ENCODE measurements at regions not wholly inside any gene's neighbourhood (a gene's known extent, or its start where the extent isn't known, plus 50 kb on each side); places are given as distances from the start of the nearest gene placed in this dataset.
A peak's percentile ranks its signal among the peaks of the same experiment; 100 is the strongest.

DNA sequence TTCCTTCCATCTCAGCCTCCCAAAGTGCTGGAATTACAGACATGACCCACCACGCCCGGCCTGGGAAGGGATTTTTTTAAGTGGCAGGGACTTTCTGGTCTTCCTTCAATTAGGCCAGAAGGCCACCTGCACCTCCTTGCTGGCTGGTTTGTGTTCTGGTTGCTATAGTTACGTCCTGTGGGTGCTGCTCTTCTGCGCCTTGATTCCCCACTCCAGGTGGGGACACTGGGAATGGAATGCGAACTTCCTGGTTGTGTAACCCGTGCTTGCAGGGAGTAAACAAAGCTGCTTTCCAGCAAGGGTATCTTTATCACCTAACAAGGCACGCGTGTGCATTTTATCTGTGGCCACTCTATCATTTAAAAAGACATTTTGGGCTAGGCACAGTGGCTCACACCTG lies 117.7 kb downstream of the PLEKHG1 start:
- H3K36me3 ChIP-seq, result no peaks in the 10 kb centered on the region
- H3K27me3 ChIP-seq, result no peaks in the 10 kb centered on the region
- no peak overlapping the region for H3K27ac ChIP-seq
- intact Hi-C loops (cut with DNase I), result no loop called here
- DNase-seq, result no peak
- H3K9me3 ChIP-seq, result no peaks in the 10 kb centered on the region
- TF ChIP-seq, protein P1, sequence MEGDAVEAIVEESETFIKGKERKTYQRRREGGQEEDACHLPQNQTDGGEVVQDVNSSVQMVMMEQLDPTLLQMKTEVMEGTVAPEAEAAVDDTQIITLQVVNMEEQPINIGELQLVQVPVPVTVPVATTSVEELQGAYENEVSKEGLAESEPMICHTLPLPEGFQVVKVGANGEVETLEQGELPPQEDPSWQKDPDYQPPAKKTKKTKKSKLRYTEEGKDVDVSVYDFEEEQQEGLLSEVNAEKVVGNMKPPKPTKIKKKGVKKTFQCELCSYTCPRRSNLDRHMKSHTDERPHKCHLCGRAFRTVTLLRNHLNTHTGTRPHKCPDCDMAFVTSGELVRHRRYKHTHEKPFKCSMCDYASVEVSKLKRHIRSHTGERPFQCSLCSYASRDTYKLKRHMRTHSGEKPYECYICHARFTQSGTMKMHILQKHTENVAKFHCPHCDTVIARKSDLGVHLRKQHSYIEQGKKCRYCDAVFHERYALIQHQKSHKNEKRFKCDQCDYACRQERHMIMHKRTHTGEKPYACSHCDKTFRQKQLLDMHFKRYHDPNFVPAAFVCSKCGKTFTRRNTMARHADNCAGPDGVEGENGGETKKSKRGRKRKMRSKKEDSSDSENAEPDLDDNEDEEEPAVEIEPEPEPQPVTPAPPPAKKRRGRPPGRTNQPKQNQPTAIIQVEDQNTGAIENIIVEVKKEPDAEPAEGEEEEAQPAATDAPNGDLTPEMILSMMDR (IDR thresholded peaks at IDR 0.05), result no peak
- TF ChIP-seq POLR2A (IDR thresholded peaks at IDR 0.05), result no peak
- H3K4me3 ChIP-seq (replicated peaks in 1 of 3), result no peak overlapping the region
- 79 to 82% methylated on average over 8 of the region's 8 CpGs for WGBS, 2 donors
- H3K4me1 ChIP-seq, result peaks cover 11 to 12% of the 10 kb centered on the region in 2 donors

DNA sequence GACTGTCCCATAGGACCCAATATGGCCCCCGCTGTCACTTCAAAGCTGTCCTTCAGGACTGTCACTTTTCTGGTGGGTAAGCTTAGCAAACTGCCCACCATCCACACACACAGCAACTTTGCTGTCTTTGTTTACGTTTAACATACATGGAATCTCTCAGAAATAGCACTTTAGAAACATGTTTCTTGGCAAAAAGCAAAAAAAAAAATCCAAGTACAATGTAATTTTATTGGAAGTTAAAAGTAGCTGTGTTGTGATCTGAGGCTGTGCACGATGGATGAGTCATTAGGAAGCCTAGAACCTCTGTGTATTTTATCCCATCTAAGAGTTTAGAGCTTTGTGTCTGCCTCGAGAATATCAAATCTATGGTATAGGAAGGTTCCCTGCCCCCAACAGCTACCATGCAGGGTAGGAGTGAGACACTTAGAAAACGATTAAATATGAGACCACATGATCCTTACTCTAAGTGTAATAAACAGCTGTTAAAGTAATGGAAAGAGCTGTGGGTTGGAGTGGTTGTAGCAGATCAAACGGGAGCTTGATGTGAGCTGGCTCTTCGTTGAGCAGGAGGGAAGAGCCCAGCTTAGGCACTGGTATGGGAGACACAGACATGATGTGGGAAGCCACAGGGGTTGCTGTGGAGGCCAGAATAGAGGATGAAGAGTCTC lies 119.5 kb downstream of the PLEKHG1 start:
- Histone ChIP-seq H3K36me3 (no peaks in the 10 kb centered on the region), H3K27ac (no peak overlapping the region), H3K4me3 (replicated peaks in 1 of 3) (no peak overlapping the region), H3K9me3 (no peaks in the 10 kb centered on the region), H3K4me1 (peaks cover 11 to 12% of the 10 kb centered on the region in 2 donors), H3K27me3 (no peaks in the 10 kb centered on the region)
- no peak for DNase-seq
- intact Hi-C loops (cut with DNase I), result no loop called here
- TF ChIP-seq, protein P1 (IDR thresholded peaks at IDR 0.05), result no peak
- no peak for TF ChIP-seq POLR2A (IDR thresholded peaks at IDR 0.05)
- 79 to 85% methylated on average over 7 of the region's 7 CpGs for WGBS, 2 donors

DNA sequence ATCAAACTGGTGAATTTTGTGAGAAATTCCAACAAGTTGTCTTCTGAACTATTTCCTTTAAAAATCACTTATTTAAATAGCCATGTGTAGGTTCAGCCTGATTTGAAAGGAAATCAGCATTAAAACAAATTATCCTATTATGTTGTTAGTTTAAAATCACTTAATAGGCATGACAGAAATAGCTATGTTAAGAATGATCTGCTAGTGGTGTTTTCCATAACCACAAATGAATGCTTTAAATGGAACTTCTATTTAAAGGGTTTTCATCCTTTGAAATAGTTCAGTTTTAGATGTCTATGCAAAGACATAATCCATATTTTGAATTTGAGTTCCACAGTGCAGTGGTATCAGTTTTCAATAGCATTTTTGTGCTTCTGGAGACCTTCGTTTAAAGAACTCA lies 120.1 kb downstream of the PLEKHG1 start:
- 0 to 94% methylated on average over 1 of the region's 1 CpG for WGBS, 2 donors
- Histone ChIP-seq H3K27ac (peak overlapping the region in 1 of 3 donors; percentile 54), H3K4me3 (replicated peaks in 1 of 3) (no peak overlapping the region), H3K27me3 (no peaks in the 10 kb centered on the region), H3K9me3 (no peaks in the 10 kb centered on the region), H3K4me1 (peaks cover 11 to 12% of the 10 kb centered on the region in 2 donors), H3K36me3 (no peaks in the 10 kb centered on the region)
- TF ChIP-seq POLR2A (IDR thresholded peaks at IDR 0.05), result no peak
- TF ChIP-seq, protein P1 (IDR thresholded peaks at IDR 0.05), result no peak
- DNase-seq, result no peak
- intact Hi-C loops (cut with DNase I), result no loop called here

DNA sequence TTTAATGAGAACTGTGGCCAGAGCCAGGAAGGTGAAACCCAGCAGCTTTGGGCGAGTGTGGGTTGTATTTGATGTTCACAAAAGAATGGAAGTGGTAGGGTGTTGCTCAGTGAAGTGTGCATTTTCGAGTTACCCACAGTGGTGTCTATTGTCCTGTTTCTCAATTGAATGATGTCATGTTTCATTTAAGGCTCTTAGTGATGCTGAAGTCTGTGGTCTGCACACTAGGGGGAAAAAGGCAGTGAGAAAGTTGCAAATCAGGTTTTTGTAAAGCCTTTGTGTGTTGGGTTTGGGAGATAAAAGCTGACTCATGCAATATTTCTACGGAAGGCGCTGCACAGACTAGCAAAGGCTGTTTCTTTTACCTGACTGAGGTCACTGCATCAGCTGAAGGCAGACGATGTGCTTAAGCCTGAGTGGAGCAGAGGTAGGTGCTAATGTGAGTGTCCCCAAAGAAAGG lies 121.1 kb downstream of the PLEKHG1 start:
- WGBS, 2 donors, result 14 to 32% methylated on average over 5 of the region's 5 CpGs
- no peaks in the 10 kb centered on the region for H3K27me3 ChIP-seq
- no peaks in the 10 kb centered on the region for H3K36me3 ChIP-seq
- H3K4me3 ChIP-seq (replicated peaks in 1 of 3), result no peak overlapping the region
- DNase-seq, result peak; percentile 65 to 69
- peak overlapping the region; percentile 37 to 71 (median 54) for H3K27ac ChIP-seq
- TF ChIP-seq, protein P1 (IDR thresholded peaks at IDR 0.05), result peak in 4 of 6 experiments; percentile 17 to 63 (median 30)
- TF ChIP-seq POLR2A (IDR thresholded peaks at IDR 0.05), result peak in 1 of 2 donors; percentile 17
- H3K9me3 ChIP-seq, result no peaks in the 10 kb centered on the region
- intact Hi-C loops (cut with DNase I), result no loop called here
- H3K4me1 ChIP-seq, result peaks cover 11 to 12% of the 10 kb centered on the region in 2 donors

DNA sequence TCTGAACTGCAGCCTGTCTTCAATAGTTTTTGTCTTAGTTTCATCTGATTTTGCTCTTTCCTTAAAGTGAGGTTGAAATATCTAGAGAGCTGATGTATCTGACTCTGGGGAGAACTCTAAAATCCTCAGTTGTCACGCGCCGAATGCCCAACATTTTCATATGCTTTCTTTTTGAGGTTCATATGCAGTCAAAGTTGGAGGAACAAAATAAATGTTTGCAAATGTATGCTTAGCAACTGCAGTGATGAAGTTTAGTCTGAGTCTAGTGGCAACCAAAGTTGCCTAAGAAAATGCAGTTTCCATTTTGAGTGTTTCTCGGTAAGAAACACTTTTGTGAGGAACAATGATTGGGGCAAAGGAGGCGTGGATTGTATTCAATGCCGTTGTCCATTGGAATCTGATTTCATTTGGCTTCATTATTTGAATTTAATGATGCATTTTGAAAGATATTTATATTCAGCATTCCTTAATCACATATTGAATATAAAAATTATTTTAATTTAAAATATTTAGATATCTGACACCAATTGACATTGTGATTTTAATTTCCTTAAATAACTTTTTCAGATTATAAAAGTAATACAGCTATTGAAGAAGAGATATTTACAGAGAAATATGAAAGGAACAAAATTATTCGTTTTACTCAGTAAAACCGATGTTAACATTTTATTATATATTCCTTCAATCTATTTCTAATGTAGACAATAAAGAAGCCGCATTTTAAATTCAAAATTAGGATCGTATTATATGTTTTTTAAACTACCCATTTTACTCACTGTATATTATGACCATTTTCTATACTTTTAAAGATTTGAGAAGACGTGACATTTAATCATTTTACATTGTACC lies 122.0 kb downstream of the PLEKHG1 start:
- Histone ChIP-seq H3K27me3 (no peaks in the 10 kb centered on the region), H3K36me3 (no peaks in the 10 kb centered on the region), H3K4me1 (peaks cover 11 to 12% of the 10 kb centered on the region in 2 donors), H3K9me3 (no peaks in the 10 kb centered on the region), H3K4me3 (replicated peaks in 1 of 3) (no peak overlapping the region), H3K27ac (peak overlapping the region in 1 of 3 donors; percentile 54)
- 81 to 82% methylated on average over 11 of the region's 11 CpGs for whole genome bisulfite sequencing, 2 donors
- DNase-seq, result no peak
- no peak for TF ChIP-seq POLR2A (IDR thresholded peaks at IDR 0.05)
- TF ChIP-seq, protein P1 (IDR thresholded peaks at IDR 0.05), result no peak
- intact Hi-C loops (cut with DNase I), result no loop called here
